HK-2 (cell line): ENCODE measurements at regions not wholly inside any gene's neighbourhood (a gene's known extent, or its start where the extent isn't known, plus 50 kb on each side); places are given as distances from the start of the nearest gene placed in this dataset.

ENCODE experiments used
- DNase-seq: peaks from one replicate; pipeline ENCODE4 v3.0.0-alpha.2; 2018; ENCODE audit not compliant: unreplicated experiment

DNA sequence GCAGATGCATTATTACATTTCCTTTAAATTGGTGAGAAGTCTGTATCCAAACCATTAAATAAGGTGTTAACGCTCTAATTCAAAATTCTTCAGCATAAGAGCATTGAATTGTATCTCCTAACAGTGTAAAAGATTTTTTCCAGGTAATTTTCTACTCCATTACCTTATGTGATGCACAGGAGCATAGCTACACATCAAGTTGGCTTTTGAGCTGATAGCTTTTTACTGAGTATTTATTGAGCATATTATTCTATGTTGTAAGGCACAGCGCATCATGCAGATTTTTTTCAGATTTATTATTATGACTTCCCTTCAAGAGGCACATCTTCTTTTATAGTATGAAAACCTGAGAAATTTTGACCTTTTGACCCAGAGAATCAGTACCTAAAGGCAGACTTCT, 270.7 kb upstream of the MIR17HG start:
- no peak for DNase-seq

DNA sequence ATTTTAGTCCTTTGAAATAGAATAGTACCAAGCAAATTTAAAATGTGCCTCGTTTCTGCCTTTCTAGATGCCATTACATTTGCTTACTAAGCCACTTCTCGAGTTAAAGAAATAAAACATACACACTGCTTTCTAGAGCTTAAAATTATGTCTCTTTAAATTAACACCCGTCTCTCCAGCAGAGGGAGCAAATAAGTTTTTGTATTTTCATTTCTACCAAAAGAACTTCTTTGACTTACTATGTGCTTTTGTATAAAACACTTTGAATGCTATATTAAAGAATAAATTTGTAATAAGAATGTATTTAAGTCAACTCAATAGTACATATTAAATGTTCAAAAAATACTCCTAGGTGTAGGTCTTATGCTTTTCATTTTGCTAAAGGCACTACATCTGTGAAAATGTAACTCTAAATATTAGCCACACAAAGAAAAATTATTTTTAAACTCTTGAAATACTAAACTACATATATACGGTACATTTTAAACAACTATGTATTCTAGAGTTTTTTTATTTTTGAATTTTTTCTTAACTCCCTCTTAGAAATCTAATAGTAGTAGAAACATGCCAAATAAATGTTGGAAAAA, 269.3 kb upstream of the MIR17HG start:
- no peak for DNase-seq

GRCh38 chr13:91079176-91079575, 268.3 kb upstream of the MIR17HG start:
- DNase-seq, result no peak

GRCh38 chr13:91085127-91085526, 262.4 kb upstream of the MIR17HG start:
- DNase-seq, result no peak

- no peak for DNase-seq
Observed at GRCh38 chr13:91086936-91087716, 260.4 kb upstream of the MIR17HG start.

GRCh38 chr13:91097269-91097668, 250.2 kb upstream of the MIR17HG start:
- no peak for DNase-seq

- no peak for DNase-seq
Observed at GRCh38 chr13:91099877-91100276, 247.6 kb upstream of the MIR17HG start.

GRCh38 chr13:91100944-91101343, 246.5 kb upstream of the MIR17HG start:
- no peak for DNase-seq

DNA sequence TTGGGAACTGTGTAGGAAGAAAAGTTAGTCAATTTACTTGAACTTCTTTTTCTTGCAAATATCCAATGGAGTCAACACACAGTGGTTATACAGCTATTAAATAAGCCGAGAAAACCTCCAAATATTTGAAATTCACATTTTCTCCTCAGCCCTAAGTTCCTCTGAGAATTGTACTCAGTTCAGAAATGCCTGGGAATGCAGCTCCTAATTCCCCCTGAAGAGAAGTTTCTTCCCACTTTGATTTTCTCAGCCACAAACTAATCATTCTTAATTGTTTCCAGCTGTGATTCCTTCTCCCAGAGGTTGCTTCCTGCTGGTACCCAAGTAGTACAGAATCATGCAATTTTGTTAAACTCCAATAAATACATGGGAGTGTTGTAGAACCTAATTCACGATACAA, 246.1 kb upstream of the MIR17HG start:
- DNase-seq, result no peak

GRCh38 chr13:91105270-91105669, 242.2 kb upstream of the MIR17HG start:
- no peak for DNase-seq

DNA sequence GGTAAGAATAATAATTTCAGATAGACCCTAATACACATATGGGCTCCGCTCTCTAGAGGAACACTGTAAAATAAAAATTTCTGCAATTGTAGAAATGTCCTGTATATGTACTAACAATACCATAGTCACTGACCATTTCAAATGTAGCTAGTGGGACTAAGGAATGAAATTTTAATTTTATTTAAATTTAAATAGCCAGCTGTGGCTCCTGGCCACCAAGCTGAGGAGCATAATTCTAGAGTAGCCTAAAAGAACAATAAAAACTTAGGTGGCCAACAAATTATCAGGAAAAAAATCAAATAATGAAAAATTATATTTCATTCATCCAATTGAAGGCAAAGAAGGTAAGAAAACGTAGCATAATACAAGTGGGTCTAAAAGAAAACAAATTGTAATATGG, 240.9 kb upstream of the MIR17HG start:
- no peak for DNase-seq

DNA sequence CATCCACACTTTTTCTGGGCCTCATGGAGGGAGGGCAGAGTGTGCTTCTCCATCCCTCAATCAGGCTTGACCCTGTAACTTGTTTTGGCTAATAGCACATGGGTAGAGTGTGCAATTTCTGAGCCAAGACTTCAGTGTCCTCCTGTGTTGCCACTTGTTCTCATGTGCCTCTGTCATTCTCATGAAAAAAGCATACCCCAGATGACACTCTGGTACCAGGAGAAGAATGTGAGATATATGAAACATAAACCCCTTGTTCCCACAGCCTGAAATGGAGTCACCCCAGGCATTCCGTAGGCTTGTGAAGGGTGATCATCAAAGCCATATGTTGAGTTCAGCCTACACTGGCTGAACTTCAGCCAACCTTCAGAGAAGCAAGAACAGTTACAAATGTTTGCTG, 239.2 kb upstream of the MIR17HG start:
- no peak for DNase-seq

DNA sequence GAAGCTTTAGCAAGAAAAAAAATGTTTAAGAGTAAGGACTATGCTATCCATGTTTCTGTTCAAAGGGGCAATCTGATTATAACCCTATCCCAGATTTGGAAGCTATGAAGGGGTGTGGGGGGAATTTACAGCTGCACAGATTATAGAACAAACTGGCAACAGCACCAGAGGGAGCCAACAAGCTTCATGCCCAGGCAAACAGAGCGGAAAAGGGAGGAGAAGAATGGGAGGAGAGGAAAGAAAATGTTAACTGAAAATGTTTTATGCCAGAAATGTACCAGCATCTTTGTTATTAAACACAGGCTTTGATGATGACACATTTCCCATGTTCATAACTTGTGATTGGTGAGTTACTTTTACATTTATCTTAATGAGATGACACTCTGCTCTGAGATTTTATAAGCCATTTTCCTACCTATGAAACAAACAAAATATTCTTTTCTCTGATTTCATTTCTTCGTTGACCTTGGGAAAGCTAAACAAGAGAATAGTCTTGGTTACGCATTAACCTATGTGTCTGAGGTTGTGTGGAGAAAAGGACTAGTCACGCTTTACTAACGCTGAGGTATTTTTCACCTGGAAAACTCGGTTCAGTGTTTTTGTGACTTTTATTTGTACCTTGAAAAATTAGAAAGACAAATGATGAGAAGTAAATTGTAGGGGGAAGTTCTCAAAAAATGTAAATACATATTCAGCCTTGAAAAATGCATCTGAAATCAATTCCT, 235.8 kb upstream of the MIR17HG start:
- no peak for DNase-seq

- DNase-seq, result no peak
Observed at GRCh38 chr13:91112201-91112923, 235.1 kb upstream of the MIR17HG start.

DNA sequence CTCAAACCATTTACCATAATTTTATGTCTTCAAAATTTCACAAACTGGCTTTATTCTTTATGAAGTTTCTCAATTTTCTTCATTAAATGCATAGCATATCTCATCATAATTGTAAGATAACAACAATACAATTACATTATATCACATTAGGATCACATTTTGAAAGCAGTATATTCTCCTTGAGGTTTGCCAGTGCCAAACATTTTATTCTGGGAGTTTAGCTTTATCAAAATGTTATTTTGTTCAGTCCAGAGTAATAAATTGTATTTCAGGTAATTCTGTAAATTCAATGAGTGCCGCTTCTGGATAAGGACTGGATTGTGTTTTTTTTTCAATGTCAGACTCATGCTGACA, 234.6 kb upstream of the MIR17HG start:
- DNase-seq, result no peak

DNA sequence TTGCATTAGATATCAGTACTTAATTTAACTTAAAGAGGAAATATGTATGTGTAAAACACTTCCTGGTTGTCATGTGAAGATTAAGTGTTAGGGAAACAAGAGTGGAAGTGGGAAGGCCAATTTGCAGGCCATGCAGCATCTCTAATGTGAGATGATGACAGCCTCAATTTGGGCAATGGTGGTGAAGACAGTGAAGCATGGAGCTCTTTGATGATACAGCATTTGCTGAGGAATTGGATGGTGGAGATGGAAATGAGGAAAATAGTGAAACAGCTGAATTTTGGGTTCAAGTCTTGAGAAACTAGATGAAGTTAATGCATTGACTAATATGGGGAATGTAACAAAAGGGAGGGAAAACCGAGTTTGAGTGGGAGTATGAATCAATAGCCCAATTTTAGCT, 231.7 kb upstream of the MIR17HG start:
- no peak for DNase-seq

GRCh38 chr13:91117351-91117750, 230.1 kb upstream of the MIR17HG start:
- DNase-seq, result no peak

DNA sequence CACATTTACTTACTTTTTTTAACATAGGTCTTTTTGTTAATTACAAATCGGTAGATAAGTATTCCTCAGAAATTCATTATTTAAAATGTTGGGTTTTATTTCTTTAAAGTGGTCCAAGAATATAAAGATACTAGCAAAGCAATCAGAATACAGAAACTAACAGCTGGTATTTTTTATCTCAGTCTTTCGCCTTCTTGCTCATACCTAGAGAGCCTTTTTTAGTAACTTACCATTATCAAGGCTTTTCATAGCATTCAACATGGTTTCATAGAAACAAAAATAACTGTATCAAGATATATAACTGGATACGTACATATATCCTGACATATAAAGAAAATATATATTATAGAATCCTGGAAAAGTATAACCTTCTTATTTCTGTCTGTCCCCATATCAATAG, 227.8 kb upstream of the MIR17HG start:
- no peak for DNase-seq

- DNase-seq, result no peak
Observed at GRCh38 chr13:91122766-91123165, 224.7 kb upstream of the MIR17HG start.

DNA sequence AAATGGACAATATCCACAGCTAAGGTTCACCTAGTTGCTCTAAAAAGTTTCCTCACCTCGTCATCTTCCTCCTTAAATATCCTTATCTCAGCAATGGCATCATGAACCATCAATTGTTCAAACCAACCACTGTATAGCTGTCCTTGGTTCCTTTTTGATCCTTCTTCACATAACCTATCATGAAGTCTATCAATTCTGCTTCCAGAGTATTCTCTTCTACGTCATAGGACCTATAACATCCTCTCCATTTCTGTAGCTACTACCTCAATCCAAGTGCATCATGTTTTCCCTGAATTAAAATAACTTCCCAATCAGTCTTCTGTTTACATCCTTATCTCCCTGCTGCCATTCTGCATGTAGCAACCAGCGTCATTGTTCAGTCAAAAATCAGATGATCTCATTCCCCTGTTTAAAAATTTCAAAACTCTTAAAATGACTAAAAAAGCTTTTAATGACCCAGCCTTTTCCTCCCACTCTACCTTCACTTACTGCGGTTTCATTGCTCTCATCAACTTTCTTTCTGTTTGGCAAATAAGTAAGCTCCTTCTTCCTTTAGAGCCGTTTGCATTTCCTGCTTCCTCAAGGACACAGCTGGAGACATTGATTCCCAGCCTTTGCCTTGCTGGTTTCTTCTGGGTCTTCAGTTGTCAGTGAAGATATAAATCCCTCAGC, 223.9 kb upstream of the MIR17HG start:
- no peak for DNase-seq

- DNase-seq, result no peak
Observed at GRCh38 chr13:91126806-91127205, 220.7 kb upstream of the MIR17HG start.

GRCh38 chr13:91127995-91128394, 219.5 kb upstream of the MIR17HG start:
- DNase-seq, result no peak
